HCT116 (cell line): ENCODE measurements at regions not wholly inside any gene's neighbourhood (a gene's known extent, or its start where the extent isn't known, plus 50 kb on each side); places are given as distances from the start of the nearest gene placed in this dataset.

Experiments used
- CEBPB ChIP-seq: IDR thresholded peaks from 2 replicates; pipeline ENCODE4 v1.6.1; 2012; ENCODE audit warnings: low read depth
- ELF1 ChIP-seq: IDR thresholded peaks from 2 replicates; pipeline ENCODE4 v1.6.1; 2012; ENCODE audit warnings: low read depth, borderline replicate concordance
- EZH2phosphoT487 ChIP-seq: fragments of 200-600 bp; IDR thresholded peaks from 2 replicates; pipeline ENCODE4 v1.6.1; 2018; ENCODE audit warnings: antibody characterized with exemption, borderline replicate concordance
- POLR2AphosphoS5 ChIP-seq: IDR thresholded peaks from 2 replicates; pipeline ENCODE4 v1.6.1; 2011; ENCODE audit warnings: mild to moderate bottlenecking, low read depth, low read length, moderate library complexity
- SIN3A ChIP-seq: IDR thresholded peaks from 2 replicates; pipeline ENCODE4 v1.6.1; 2012; ENCODE audit warnings: low read depth
- ZNF274 ChIP-seq: fragments of 200-500 bp; sonication (Bioruptor generic); IDR thresholded peaks from 2 replicates; pipeline ENCODE4 v1.6.1; 2014; ENCODE audit warnings: mild to moderate bottlenecking, low read depth, low read length, inconsistent platforms
- TF ChIP-seq, protein P1 (sequence below), 3 experiments: fragments of 200-600 bp in 1 of 3; sonication (generic) in 1 of 3; IDR thresholded peaks in 2 of 3; conservative IDR thresholded peaks in 1 of 3; 2 replicates each; pipeline ENCODE4 v1.5.1; 2012 to 2017; ENCODE audit warnings: low read depth in 2 of 3, low read length in 2 of 3, antibody characterized with exemption in 1 of 3, borderline replicate concordance in 1 of 3, control low read depth in 1 of 3, mild to moderate bottlenecking in 1 of 3, mixed read lengths in 1 of 3, mixed run types in 1 of 3, moderate library complexity in 1 of 3; ENCODE audit not compliant: insufficient read depth in 1 of 3
- TF ChIP-seq, protein P2 (sequence below): IDR thresholded peaks from 2 replicates; pipeline ENCODE4 v1.6.1; 2011; ENCODE audit warnings: mild to moderate bottlenecking, low read length, moderate library complexity; ENCODE audit not compliant: insufficient replicate concordance; ENCODE audit errors: extremely low read depth

DNA sequence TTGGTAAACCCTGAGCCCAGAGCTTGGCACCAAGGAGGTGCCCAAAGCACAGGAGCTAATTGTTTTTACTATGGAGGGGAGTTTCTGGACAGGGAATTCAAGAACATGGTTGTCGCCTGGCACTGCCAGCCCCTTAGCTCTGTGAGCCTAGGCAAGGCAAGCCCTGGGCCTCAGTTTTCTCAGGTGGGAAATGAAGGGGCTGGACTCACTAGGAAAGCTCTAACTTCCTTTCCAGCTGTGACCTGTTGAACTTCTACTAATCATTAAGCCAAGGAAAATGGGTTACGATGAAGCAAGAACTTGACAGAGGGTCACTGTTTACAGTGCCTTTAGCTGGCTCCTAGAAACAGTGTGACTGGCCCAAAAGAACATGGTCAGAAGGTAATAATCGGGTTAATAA lies 277.2 kb downstream of the SHQ1 start:
- TF ChIP-seq SIN3A = no peak
- TF ChIP-seq, protein P1, sequence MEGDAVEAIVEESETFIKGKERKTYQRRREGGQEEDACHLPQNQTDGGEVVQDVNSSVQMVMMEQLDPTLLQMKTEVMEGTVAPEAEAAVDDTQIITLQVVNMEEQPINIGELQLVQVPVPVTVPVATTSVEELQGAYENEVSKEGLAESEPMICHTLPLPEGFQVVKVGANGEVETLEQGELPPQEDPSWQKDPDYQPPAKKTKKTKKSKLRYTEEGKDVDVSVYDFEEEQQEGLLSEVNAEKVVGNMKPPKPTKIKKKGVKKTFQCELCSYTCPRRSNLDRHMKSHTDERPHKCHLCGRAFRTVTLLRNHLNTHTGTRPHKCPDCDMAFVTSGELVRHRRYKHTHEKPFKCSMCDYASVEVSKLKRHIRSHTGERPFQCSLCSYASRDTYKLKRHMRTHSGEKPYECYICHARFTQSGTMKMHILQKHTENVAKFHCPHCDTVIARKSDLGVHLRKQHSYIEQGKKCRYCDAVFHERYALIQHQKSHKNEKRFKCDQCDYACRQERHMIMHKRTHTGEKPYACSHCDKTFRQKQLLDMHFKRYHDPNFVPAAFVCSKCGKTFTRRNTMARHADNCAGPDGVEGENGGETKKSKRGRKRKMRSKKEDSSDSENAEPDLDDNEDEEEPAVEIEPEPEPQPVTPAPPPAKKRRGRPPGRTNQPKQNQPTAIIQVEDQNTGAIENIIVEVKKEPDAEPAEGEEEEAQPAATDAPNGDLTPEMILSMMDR (IDR thresholded peaks at IDR 0.05 in 2 of 3, conservative IDR thresholded peaks at IDR 0.05 in 1 of 3; ENCODE audit: borderline replicate concordance in 1 of 3, insufficient read depth in 1 of 3, low read depth in 2 of 3, low read length in 2 of 3) = no peak
- no peak for TF ChIP-seq POLR2AphosphoS5
- TF ChIP-seq ELF1 = no peak
- TF ChIP-seq ZNF274 = no peak
- TF ChIP-seq CEBPB = no peak
- no peak for TF ChIP-seq EZH2phosphoT487
- TF ChIP-seq, protein P2, sequence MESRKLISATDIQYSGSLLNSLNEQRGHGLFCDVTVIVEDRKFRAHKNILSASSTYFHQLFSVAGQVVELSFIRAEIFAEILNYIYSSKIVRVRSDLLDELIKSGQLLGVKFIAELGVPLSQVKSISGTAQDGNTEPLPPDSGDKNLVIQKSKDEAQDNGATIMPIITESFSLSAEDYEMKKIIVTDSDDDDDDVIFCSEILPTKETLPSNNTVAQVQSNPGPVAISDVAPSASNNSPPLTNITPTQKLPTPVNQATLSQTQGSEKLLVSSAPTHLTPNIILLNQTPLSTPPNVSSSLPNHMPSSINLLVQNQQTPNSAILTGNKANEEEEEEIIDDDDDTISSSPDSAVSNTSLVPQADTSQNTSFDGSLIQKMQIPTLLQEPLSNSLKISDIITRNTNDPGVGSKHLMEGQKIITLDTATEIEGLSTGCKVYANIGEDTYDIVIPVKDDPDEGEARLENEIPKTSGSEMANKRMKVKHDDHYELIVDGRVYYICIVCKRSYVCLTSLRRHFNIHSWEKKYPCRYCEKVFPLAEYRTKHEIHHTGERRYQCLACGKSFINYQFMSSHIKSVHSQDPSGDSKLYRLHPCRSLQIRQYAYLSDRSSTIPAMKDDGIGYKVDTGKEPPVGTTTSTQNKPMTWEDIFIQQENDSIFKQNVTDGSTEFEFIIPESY = no peak
